Panc1 (cell line): ENCODE measurements at regions not wholly inside any gene's neighbourhood (a gene's known extent, or its start where the extent isn't known, plus 50 kb on each side); places are given as distances from the start of the nearest gene placed in this dataset.

ENCODE experiments used
- POLR2AphosphoS5 ChIP-seq: IDR thresholded peaks from 2 replicates; pipeline ENCODE4 v1.6.1; 2012; ENCODE audit warnings: mild to moderate bottlenecking, low read depth, low read length, moderate library complexity
- TCF7L2 ChIP-seq: IDR thresholded peaks from 2 replicates; pipeline ENCODE4 v1.6.1; 2011; ENCODE audit warnings: mild to moderate bottlenecking, low read depth, low read length, inconsistent platforms
- TF ChIP-seq, protein P1 (sequence below): fragments of 450-650 bp; IDR thresholded peaks from 2 replicates; pipeline ENCODE4 v1.5.1; 2017; ENCODE audit warnings: mild to moderate bottlenecking

- no peak for TF ChIP-seq POLR2AphosphoS5
- TF ChIP-seq, protein P1, sequence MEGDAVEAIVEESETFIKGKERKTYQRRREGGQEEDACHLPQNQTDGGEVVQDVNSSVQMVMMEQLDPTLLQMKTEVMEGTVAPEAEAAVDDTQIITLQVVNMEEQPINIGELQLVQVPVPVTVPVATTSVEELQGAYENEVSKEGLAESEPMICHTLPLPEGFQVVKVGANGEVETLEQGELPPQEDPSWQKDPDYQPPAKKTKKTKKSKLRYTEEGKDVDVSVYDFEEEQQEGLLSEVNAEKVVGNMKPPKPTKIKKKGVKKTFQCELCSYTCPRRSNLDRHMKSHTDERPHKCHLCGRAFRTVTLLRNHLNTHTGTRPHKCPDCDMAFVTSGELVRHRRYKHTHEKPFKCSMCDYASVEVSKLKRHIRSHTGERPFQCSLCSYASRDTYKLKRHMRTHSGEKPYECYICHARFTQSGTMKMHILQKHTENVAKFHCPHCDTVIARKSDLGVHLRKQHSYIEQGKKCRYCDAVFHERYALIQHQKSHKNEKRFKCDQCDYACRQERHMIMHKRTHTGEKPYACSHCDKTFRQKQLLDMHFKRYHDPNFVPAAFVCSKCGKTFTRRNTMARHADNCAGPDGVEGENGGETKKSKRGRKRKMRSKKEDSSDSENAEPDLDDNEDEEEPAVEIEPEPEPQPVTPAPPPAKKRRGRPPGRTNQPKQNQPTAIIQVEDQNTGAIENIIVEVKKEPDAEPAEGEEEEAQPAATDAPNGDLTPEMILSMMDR, result no peak
- TF ChIP-seq TCF7L2, result no peak
Observed at GRCh38 chr7:12926206-12926605, 238.8 kb downstream of the ARL4A start.
